Gastrocnemius medialis (tissue), 4 donors: ENCODE measurements at regions not wholly inside any gene's neighbourhood (a gene's known extent, or its start where the extent isn't known, plus 50 kb on each side); places are given as distances from the start of the nearest gene placed in this dataset.

Source experiments
- POLR2A ChIP-seq, 2 donors: fragments of 450-650 bp; IDR thresholded peaks; one replicate each; pipeline ENCODE4 v1.6.1; 2017; ENCODE audit warnings: antibody characterized with exemption in 2 of 2, mild to moderate bottlenecking in 2 of 2, moderate library complexity in 2 of 2
- TF ChIP-seq, protein P1 (sequence below), 5 experiments: fragments of 450-650 bp in 3 of 5; fragments of 200-600 bp in 2 of 5; sonication (generic) in 2 of 5; IDR thresholded peaks in 4 of 5; conservative IDR thresholded peaks in 1 of 5; 1 replicate in 4 of 5; 2 replicates in 1 of 5; pipeline ENCODE4 v1.5.1; 2016 to 2019; ENCODE audit warnings: antibody characterized with exemption in 5 of 5, mild to moderate bottlenecking in 3 of 5, moderate library complexity in 3 of 5

DNA sequence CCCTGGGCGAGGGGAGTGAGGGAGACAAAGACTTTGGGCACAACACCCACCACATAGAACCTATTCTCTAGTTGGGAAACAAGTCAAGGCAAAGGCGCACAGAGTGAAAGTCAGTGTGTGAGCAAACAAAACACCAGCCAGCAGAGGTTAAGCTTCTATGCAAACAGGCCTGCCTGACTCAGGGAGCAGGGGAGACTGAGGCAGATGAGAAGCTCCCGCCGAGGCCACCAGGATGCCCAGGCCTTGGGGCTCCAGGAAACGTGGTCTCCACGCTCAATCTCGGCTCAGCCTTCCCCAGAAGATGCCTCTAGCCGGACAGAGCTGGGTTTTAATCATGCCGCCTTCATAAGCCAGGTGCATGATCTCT, 74.1 kb upstream of the KCNMA1 start:
- TF ChIP-seq, protein P1, sequence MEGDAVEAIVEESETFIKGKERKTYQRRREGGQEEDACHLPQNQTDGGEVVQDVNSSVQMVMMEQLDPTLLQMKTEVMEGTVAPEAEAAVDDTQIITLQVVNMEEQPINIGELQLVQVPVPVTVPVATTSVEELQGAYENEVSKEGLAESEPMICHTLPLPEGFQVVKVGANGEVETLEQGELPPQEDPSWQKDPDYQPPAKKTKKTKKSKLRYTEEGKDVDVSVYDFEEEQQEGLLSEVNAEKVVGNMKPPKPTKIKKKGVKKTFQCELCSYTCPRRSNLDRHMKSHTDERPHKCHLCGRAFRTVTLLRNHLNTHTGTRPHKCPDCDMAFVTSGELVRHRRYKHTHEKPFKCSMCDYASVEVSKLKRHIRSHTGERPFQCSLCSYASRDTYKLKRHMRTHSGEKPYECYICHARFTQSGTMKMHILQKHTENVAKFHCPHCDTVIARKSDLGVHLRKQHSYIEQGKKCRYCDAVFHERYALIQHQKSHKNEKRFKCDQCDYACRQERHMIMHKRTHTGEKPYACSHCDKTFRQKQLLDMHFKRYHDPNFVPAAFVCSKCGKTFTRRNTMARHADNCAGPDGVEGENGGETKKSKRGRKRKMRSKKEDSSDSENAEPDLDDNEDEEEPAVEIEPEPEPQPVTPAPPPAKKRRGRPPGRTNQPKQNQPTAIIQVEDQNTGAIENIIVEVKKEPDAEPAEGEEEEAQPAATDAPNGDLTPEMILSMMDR (IDR thresholded peaks at IDR 0.05 in 4 of 5, conservative IDR thresholded peaks at IDR 0.05 in 1 of 5), result peak in 2 of 5 experiments; percentile 21
- no peak for TF ChIP-seq POLR2A (IDR thresholded peaks at IDR 0.05)
